Activated CD4-positive, CD25-positive, alpha-beta regulatory T cell treated with anti-CD3 and anti-CD28 coated beads, Interleukin-2, amount 50 U/mL, for 72 hours (primary cell): ENCODE measurements at regions not wholly inside any gene's neighbourhood (a gene's known extent, or its start where the extent isn't known, plus 50 kb on each side); places are given as distances from the start of the nearest gene placed in this dataset.

Experiments used
- DNase-seq: peaks from one replicate; pipeline ENCODE4 v3.0.0; 2021

- no peak for DNase-seq
Observed at GRCh38 chr3:109532257-109533216, 195.2 kb upstream of the DPPA4 start.

GRCh38 chr3:109545746-109546145, 208.4 kb upstream of the DPPA4 start:
- no peak for DNase-seq

GRCh38 chr3:109548192-109548938, 211.0 kb upstream of the DPPA4 start:
- no peak for DNase-seq

- no peak for DNase-seq
Observed at GRCh38 chr3:109553591-109554371, 216.4 kb upstream of the DPPA4 start.

- no peak for DNase-seq
Observed at GRCh38 chr3:109559389-109559788, 222.0 kb upstream of the DPPA4 start.

GRCh38 chr3:109563149-109563548, 225.8 kb upstream of the DPPA4 start:
- no peak for DNase-seq

GRCh38 chr3:109569135-109569846, 231.9 kb upstream of the DPPA4 start:
- no peak for DNase-seq

- no peak for DNase-seq
Observed at GRCh38 chr3:109570408-109570807, 233.1 kb upstream of the DPPA4 start.

- no peak for DNase-seq
Observed at GRCh38 chr3:109572301-109572700, 235.0 kb upstream of the DPPA4 start.

GRCh38 chr3:109596991-109597390, 259.6 kb upstream of the DPPA4 start:
- DNase-seq: no peak

GRCh38 chr3:109597444-109597843, 260.1 kb upstream of the DPPA4 start:
- no peak for DNase-seq

- no peak for DNase-seq
Observed at GRCh38 chr3:109607897-109608296, 270.6 kb upstream of the DPPA4 start.

GRCh38 chr3:109608574-109608973, 271.2 kb upstream of the DPPA4 start:
- no peak for DNase-seq

GRCh38 chr3:109618766-109619378, 281.5 kb upstream of the DPPA4 start:
- DNase-seq: no peak

- DNase-seq: no peak
Observed at GRCh38 chr3:109631897-109632296, 294.6 kb upstream of the DPPA4 start.

- no peak for DNase-seq
Observed at GRCh38 chr3:109640146-109640652, 302.9 kb upstream of the DPPA4 start.

- DNase-seq: no peak
Observed at GRCh38 chr3:109642025-109642424, 304.7 kb upstream of the DPPA4 start.

- DNase-seq: no peak
Observed at GRCh38 chr3:109643590-109643989, 306.2 kb upstream of the DPPA4 start.

- no peak for DNase-seq
Observed at GRCh38 chr3:109644332-109644731, 307.0 kb upstream of the DPPA4 start.

- DNase-seq: no peak
Observed at GRCh38 chr3:109644746-109645145, 307.4 kb upstream of the DPPA4 start.

GRCh38 chr3:109648027-109648426, 310.7 kb upstream of the DPPA4 start:
- no peak for DNase-seq

- DNase-seq: no peak
Observed at GRCh38 chr3:109656225-109656624, 318.9 kb upstream of the DPPA4 start.
